Uterus (tissue), 3 donors: ENCODE measurements at regions not wholly inside any gene's neighbourhood (a gene's known extent, or its start where the extent isn't known, plus 50 kb on each side); places are given as distances from the start of the nearest gene placed in this dataset.

Experiments used
- DNase-seq, 2 donors: peaks; one replicate each; pipeline ENCODE4 v3.0.0-alpha.2; 2019 to 2020
- H3K27ac ChIP-seq, 2 donors: fragments of 200-600 bp; sonication (generic); 1 replicate in 1 of 2; 2 replicates in 1 of 2; pipeline ENCODE4 v1.5.1; 2016 to 2018
- H3K27me3 ChIP-seq, 2 donors: fragments of 200-600 bp; sonication (generic); one replicate each; pipeline ENCODE4 v1.5.1; 2018 to 2019; ENCODE audit warnings: control low read depth in 1 of 2
- H3K36me3 ChIP-seq, 2 donors: fragments of 200-600 bp; sonication (generic); one replicate each; pipeline ENCODE4 v1.5.1; 2019; ENCODE audit warnings: control low read depth in 1 of 2
- H3K4me1 ChIP-seq, 2 donors: fragments of 200-600 bp; sonication (generic); one replicate each; pipeline ENCODE4 v1.5.1; 2018 to 2019; ENCODE audit warnings: control low read depth in 1 of 2
- H3K4me3 ChIP-seq, 2 donors: fragments of 200-600 bp; sonication (generic); 1 replicate in 1 of 2; 2 replicates in 1 of 2; pipeline ENCODE4 v1.5.1; 2018 to 2019; ENCODE audit warnings: mild to moderate bottlenecking in 1 of 2
- H3K9me3 ChIP-seq, 2 donors: fragments of 200-600 bp; sonication (generic); one replicate each; pipeline ENCODE4 v1.5.1; 2019; ENCODE audit warnings: control low read depth in 1 of 2
- POLR2A ChIP-seq, 2 donors: fragments of 450-650 bp; IDR thresholded peaks; one replicate each; pipeline ENCODE4 v1.6.1; 2016; ENCODE audit warnings: antibody characterized with exemption in 2 of 2, mild to moderate bottlenecking in 1 of 2, moderate library complexity in 1 of 2
- intact Hi-C: fragments of 100-400 bp; cut with DNase I; formaldehyde crosslinking; loops from one replicate; pipeline ENCODE4 v1.15.1; 2023; ENCODE audit warnings: low total_unique reads
- TF ChIP-seq, protein P1 (sequence below), 4 experiments: fragments of 200-600 bp in 2 of 4; fragments of 450-650 bp in 2 of 4; sonication (generic) in 2 of 4; IDR thresholded peaks; one replicate each; pipeline ENCODE4 v1.5.1; 2016 to 2019; ENCODE audit warnings: antibody characterized with exemption in 4 of 4, mild to moderate bottlenecking in 2 of 4, moderate library complexity in 1 of 4
- donor health status: DM: yes; HTN: yes; CAD: no.

DNA sequence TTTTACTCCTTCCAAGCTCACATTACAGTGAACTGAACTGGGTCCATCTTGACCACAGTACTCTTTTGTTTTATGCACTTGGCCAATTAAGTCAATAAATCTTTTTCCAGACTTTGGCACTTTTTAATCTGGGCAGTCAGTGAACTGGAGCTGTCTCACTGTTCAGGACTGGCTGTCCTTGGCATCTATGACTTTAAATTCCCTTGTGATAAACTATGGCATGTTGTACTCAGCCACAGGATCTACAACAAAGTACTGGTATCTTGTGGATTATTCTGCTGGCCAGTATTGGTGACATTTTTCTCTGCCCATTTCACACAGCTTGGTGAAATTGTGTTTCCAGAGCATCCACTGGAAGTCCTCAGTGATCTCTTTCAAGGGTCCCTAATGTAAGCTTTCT is 1144.8 kb upstream of the SEMA6A start:
- intact Hi-C loops, result no loop called here
- Histone ChIP-seq H3K4me1 (no peaks in the 10 kb centered on the region), H3K4me3 (no peak overlapping the region), H3K27ac (no peak overlapping the region), H3K27me3 (no peaks in the 10 kb centered on the region), H3K36me3 (no peaks in the 10 kb centered on the region), H3K9me3 (no peaks in the 10 kb centered on the region)
- DNase-seq, result no peak
- TF ChIP-seq, protein P1, sequence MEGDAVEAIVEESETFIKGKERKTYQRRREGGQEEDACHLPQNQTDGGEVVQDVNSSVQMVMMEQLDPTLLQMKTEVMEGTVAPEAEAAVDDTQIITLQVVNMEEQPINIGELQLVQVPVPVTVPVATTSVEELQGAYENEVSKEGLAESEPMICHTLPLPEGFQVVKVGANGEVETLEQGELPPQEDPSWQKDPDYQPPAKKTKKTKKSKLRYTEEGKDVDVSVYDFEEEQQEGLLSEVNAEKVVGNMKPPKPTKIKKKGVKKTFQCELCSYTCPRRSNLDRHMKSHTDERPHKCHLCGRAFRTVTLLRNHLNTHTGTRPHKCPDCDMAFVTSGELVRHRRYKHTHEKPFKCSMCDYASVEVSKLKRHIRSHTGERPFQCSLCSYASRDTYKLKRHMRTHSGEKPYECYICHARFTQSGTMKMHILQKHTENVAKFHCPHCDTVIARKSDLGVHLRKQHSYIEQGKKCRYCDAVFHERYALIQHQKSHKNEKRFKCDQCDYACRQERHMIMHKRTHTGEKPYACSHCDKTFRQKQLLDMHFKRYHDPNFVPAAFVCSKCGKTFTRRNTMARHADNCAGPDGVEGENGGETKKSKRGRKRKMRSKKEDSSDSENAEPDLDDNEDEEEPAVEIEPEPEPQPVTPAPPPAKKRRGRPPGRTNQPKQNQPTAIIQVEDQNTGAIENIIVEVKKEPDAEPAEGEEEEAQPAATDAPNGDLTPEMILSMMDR (IDR thresholded peaks at IDR 0.05), result no peak
- no peak for TF ChIP-seq POLR2A (IDR thresholded peaks at IDR 0.05)

DNA sequence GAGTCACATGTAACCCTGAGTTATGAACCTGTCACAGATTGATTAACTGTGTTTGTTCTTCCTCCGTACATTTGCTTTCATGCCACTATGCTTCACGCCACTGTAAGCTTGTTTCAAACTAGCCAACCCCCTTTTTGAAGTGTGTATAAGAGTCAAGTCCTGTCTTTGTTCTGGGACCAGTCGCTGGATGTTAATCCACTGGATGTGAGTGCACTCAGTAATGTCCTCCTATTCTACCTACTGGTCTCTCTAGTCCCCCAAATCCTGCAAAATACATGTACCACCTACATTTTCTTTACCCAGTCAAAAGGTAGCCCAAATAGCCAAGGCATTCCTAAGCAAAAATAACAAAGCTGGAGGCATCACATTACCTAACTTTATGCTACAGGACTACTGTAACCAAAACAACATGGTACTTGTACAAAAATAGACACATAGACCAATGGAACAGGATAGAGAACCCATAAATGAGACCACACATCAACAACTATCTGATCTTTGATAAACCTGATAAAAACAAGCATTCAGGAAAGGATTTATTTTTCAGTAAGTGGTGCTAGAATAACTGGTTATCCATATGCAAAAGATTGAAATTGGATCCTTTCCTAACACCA is 1139.1 kb upstream of the SEMA6A start:
- DNase-seq, result no peak
- Histone ChIP-seq H3K27ac (no peak overlapping the region), H3K36me3 (no peaks in the 10 kb centered on the region), H3K27me3 (no peaks in the 10 kb centered on the region), H3K4me3 (no peak overlapping the region), H3K9me3 (peaks cover 0 to 6% of the 10 kb centered on the region in 2 donors), H3K4me1 (no peaks in the 10 kb centered on the region)
- intact Hi-C loops, result no loop called here
- no peak for TF ChIP-seq POLR2A (IDR thresholded peaks at IDR 0.05)
- TF ChIP-seq, protein P1 (IDR thresholded peaks at IDR 0.05), result no peak

DNA sequence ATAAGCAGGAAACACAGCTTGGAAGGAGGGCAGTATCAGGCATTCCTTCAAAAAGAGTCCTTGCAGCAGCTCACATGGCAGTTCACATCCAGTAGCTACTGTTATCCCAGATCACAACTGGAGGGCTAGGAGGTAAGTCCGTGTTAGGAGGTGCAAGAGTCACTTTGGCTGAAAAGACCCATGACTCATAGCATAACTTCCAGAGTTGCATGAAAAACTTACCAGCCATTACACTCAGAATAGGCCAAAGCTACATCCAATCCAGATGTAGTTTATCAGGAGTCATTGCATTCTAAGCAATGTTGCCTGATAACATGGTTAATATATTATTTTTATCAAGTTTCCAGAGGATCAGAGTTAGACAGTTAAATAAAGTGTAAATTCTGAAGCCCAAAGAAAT is 1126.4 kb upstream of the SEMA6A start:
- H3K27ac ChIP-seq, result no peak overlapping the region
- no peak for DNase-seq
- H3K4me3 ChIP-seq, result no peak overlapping the region
- H3K36me3 ChIP-seq, result no peaks in the 10 kb centered on the region
- no peaks in the 10 kb centered on the region for H3K4me1 ChIP-seq
- no peaks in the 10 kb centered on the region for H3K27me3 ChIP-seq
- TF ChIP-seq, protein P1 (IDR thresholded peaks at IDR 0.05), result no peak
- TF ChIP-seq POLR2A (IDR thresholded peaks at IDR 0.05), result no peak
- H3K9me3 ChIP-seq, result no peaks in the 10 kb centered on the region
- intact Hi-C loops, result no loop called here

DNA sequence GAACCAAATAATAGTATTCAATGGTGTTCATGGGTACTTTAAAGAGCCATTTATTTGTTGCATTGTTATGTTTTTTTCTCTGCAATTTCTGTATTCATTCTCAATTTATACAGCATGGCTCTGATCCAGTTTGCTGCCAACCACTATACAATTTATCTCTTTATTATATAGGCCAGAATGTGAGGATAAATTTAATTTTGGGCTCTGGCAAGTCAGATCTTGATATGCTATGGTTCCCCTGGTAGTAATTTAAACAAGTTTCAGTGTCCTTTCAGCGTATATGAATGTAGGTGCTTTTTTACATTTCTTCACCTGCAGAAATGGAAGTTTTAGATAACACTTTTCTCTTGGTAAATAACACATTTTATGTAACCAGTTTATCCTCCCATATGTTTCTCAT is 1118.0 kb upstream of the SEMA6A start:
- Histone ChIP-seq H3K4me3 (no peak overlapping the region), H3K36me3 (no peaks in the 10 kb centered on the region), H3K9me3 (no peaks in the 10 kb centered on the region), H3K27ac (no peak overlapping the region), H3K27me3 (no peaks in the 10 kb centered on the region), H3K4me1 (no peaks in the 10 kb centered on the region)
- intact Hi-C loops, result no loop called here
- TF ChIP-seq POLR2A (IDR thresholded peaks at IDR 0.05), result no peak
- TF ChIP-seq, protein P1 (IDR thresholded peaks at IDR 0.05), result no peak
- no peak for DNase-seq

DNA sequence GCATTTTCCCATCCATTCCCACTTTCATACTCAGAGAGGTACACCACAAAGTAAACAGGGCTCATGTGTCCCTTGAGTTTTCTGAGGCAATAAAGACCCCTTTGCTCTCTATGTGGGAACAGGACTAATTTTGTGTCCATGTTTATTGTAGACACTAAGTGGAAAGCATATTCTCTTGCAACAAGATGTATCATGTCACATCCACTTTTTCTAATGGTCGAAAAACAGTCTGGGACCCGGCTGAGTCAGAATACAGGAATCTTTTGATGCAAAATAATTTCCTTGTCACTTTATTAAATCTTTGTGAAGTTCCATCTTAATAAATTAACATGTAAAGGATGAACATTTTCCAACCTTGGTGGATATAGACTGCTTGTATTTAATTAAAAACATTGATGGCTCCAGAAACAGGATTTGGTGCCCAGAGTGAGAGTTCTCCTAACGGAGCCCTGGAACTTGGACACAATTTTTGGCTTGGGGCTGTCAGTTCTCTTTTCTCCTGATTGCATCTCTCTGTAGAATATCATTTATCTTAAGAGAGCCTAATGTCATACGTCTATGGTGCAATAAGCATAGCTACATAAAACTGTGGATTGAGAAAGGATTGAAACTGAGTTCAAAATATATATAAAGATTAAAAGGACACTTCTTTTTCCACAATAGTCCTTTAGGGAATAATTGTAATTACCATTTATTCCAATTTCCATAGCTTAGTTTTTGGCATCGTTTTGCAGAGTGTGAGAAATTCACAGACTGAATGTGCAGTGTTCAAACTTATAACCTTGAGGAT is 1116.7 kb upstream of the SEMA6A start:
- intact Hi-C loops, result no loop called here
- no peak for DNase-seq
- Histone ChIP-seq H3K4me3 (no peak overlapping the region), H3K27me3 (no peaks in the 10 kb centered on the region), H3K36me3 (no peaks in the 10 kb centered on the region), H3K27ac (no peak overlapping the region), H3K4me1 (no peaks in the 10 kb centered on the region), H3K9me3 (no peaks in the 10 kb centered on the region)
- TF ChIP-seq, protein P1 (IDR thresholded peaks at IDR 0.05), result no peak
- no peak for TF ChIP-seq POLR2A (IDR thresholded peaks at IDR 0.05)
